ENCODE measurements at regions not wholly inside any gene's neighbourhood (a gene's known extent, or its start where the extent isn't known, plus 50 kb on each side); places are given as distances from the start of the nearest gene placed in this dataset.

GRCh38 chr15:96428742-96429141, 98.2 kb downstream of the NR2F2 start:
- intact Hi-C loops (cut with DNase I; ENCODE audit: low total_unique reads): no loop called here
- peak in 1 of 2 donors; percentile 23 for DNase-seq (ENCODE audit: low spot score in 2 of 2)
- no peak overlapping the region for H3K4me3 ChIP-seq (ENCODE audit: low read depth, poor library complexity, severe bottlenecking)
- TF ChIP-seq POLR2A (IDR thresholded peaks at IDR 0.05): no peak
- TF ChIP-seq, protein P1, sequence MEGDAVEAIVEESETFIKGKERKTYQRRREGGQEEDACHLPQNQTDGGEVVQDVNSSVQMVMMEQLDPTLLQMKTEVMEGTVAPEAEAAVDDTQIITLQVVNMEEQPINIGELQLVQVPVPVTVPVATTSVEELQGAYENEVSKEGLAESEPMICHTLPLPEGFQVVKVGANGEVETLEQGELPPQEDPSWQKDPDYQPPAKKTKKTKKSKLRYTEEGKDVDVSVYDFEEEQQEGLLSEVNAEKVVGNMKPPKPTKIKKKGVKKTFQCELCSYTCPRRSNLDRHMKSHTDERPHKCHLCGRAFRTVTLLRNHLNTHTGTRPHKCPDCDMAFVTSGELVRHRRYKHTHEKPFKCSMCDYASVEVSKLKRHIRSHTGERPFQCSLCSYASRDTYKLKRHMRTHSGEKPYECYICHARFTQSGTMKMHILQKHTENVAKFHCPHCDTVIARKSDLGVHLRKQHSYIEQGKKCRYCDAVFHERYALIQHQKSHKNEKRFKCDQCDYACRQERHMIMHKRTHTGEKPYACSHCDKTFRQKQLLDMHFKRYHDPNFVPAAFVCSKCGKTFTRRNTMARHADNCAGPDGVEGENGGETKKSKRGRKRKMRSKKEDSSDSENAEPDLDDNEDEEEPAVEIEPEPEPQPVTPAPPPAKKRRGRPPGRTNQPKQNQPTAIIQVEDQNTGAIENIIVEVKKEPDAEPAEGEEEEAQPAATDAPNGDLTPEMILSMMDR (IDR thresholded peaks at IDR 0.05): no peak

DNA sequence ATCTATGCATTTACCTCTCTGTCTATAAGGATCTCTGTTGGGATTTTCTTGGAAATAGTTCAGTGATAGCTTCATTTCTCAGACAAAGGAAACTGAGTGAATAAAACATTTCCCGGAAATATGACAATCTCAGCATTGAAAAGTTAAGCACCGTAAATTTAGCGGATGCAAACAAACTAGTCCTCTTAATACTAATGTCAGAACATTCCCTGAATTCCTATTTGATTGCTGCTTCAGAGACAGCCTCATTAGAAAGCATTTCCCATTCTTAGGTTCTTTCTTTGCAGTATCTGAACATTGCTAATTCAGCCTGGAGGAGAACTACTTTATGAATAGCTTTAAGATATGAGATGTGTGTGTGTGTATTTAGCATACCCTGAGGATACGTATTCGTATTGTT, 101.3 kb downstream of the NR2F2 start:
- intact Hi-C loops (cut with DNase I; ENCODE audit: low total_unique reads): no loop called here
- H3K4me3 ChIP-seq (ENCODE audit: low read depth, poor library complexity, severe bottlenecking): no peak overlapping the region
- DNase-seq (ENCODE audit: low spot score in 2 of 2): no peak
- 66 to 77% methylated on average over 5 of the region's 5 CpGs for WGBS, 2 donors
- no peak for TF ChIP-seq POLR2A (IDR thresholded peaks at IDR 0.05)
- TF ChIP-seq, protein P1 (IDR thresholded peaks at IDR 0.05): no peak

DNA sequence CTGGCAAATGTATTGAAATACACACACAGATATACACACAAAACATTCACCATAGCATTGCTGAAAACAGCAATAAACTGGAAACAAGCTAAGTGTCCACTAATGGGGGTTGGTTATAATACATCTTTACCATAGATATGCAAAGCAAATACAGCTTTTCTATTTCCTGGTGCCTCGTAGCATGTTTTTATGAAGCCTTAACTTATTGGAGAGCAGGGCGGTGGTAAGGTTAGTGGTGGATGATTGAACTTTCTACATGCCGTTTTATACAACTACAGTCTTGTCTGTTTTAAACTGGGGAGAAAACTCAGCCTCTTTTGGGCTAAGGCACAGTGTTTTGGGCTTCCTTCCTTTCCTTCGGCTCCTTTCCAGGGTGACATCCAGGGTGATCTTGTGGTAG, 104.5 kb downstream of the NR2F2 start:
- no peak overlapping the region for H3K4me3 ChIP-seq (ENCODE audit: low read depth, poor library complexity, severe bottlenecking)
- 85 to 86% methylated on average over 4 of the region's 4 CpGs for WGBS, 2 donors

DNA sequence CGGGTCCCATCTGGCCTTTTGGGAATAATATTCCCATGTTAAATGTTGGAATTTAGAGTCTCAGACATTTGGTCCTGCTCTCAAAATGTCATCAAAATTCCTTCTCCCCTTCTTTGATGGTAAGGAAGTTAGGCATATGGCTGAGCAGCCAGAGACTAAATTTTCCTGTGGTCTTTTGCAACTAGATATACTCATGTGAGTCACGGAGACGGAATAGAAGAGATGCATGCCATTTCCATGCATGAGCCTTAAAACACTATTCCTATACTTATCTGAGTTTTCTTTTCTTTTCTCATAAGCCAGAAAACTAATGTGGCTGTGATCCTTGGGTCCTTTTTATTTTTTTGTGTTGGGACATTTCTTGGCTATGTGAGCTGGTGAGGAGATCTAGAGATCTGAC, 105.3 kb downstream of the NR2F2 start:
- no peak for DNase-seq (ENCODE audit: low spot score in 2 of 2)
- 78 to 89% methylated on average over 3 of the region's 3 CpGs for WGBS, 2 donors
- intact Hi-C loops (cut with DNase I; ENCODE audit: low total_unique reads): no loop called here
- no peak overlapping the region for H3K4me3 ChIP-seq (ENCODE audit: low read depth, poor library complexity, severe bottlenecking)
- TF ChIP-seq POLR2A (IDR thresholded peaks at IDR 0.05): no peak
- TF ChIP-seq, protein P1 (IDR thresholded peaks at IDR 0.05): no peak

More for the DNA sequence above, 104.5 kb downstream of the NR2F2 start:
- intact Hi-C loops (cut with DNase I; ENCODE audit: low total_unique reads): no loop called here
- no peak for DNase-seq (ENCODE audit: low spot score in 2 of 2)
- TF ChIP-seq POLR2A (IDR thresholded peaks at IDR 0.05): no peak
- TF ChIP-seq, protein P1 (IDR thresholded peaks at IDR 0.05): no peak

DNA sequence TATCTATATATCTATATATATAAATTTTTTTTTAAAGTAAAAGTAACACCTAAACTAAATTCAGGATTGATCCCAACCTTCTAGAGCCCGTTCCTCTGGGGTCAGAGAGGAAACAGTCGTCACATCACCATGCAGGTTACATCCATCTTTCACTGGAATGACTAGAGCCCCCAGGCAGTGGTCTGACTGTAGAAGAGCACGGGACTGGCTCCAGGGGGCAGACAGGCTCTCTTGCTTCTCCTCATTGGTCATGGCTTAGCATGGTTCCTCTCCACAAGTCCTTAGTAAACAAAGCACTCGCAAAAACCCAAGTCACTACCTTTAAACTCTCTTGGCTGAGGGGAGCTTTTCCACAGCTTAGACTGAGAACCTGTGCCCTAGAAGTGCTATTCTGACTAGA, 110.5 kb downstream of the NR2F2 start:
- H3K4me3 ChIP-seq (ENCODE audit: low read depth, poor library complexity, severe bottlenecking): no peak overlapping the region
- TF ChIP-seq, protein P1 (IDR thresholded peaks at IDR 0.05): no peak
- no peak for TF ChIP-seq POLR2A (IDR thresholded peaks at IDR 0.05)
- intact Hi-C loops (cut with DNase I; ENCODE audit: low total_unique reads): no loop called here
- no peak for DNase-seq (ENCODE audit: low spot score in 2 of 2)
- whole genome bisulfite sequencing, 2 donors: 74 to 79% methylated on average over 4 of the region's 4 CpGs

DNA sequence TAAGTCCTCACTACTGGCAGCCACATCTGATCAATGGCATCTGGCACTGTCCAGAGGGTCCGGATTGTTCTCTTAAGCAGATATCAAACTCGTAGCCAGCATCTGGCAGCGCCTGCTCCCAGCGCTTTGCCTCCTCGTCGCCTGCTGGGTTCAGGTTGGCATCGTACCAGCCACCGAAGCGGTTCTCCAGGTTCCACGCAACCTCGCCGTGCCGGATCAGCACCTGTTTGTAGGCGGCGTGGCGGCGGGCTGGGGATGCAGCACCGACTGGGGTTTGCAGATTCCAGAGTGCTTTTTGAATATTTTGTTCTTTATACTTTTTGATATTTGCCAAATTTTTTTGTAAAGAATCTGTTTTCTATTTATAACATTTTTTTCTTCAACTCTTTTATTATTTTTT, 111.6 kb downstream of the NR2F2 start:
- no peak overlapping the region for H3K4me3 ChIP-seq (ENCODE audit: low read depth, poor library complexity, severe bottlenecking)
- 91 to 92% methylated on average over 18 of the region's 18 CpGs for WGBS, 2 donors
- no peak for TF ChIP-seq POLR2A (IDR thresholded peaks at IDR 0.05)
- TF ChIP-seq, protein P1 (IDR thresholded peaks at IDR 0.05): no peak
- intact Hi-C loops (cut with DNase I; ENCODE audit: low total_unique reads): no loop called here
- no peak for DNase-seq (ENCODE audit: low spot score in 2 of 2)
